Trophoblast cell (in vitro differentiated cells and primary cell): ENCODE measurements at regions not wholly inside any gene's neighbourhood (a gene's known extent, or its start where the extent isn't known, plus 50 kb on each side); places are given as distances from the start of the nearest gene placed in this dataset.

Experiments
- DNase-seq, 2 donors: peaks; one replicate each; pipeline ENCODE4 v3.0.0-alpha.2; 2016
- H2AFZ ChIP-seq: 2 replicates; pipeline ENCODE4 v1.6.1; 2013; ENCODE audit warnings: low read length, moderate library complexity, mild to moderate bottlenecking; ENCODE audit not compliant: insufficient read depth, poor library complexity
- H2AK5ac ChIP-seq: 2 replicates; pipeline ENCODE4 v1.6.1; 2013; ENCODE audit warnings: mild to moderate bottlenecking, low read length
- H2BK120ac ChIP-seq: 2 replicates; pipeline ENCODE4 v1.6.1; 2013; ENCODE audit warnings: low read length, mild to moderate bottlenecking, moderate library complexity; ENCODE audit not compliant: insufficient read depth, poor library complexity
- H2BK12ac ChIP-seq: 2 replicates; pipeline ENCODE4 v1.6.1; 2013; ENCODE audit warnings: mild to moderate bottlenecking, low read length, moderate library complexity
- H2BK5ac ChIP-seq: 2 replicates; pipeline ENCODE4 v1.6.1; 2013; ENCODE audit warnings: low read length, low read depth, moderate library complexity, mild to moderate bottlenecking; ENCODE audit not compliant: poor library complexity
- H3K14ac ChIP-seq: 2 replicates; pipeline ENCODE4 v1.6.1; 2013; ENCODE audit warnings: mild to moderate bottlenecking, low read length
- H3K18ac ChIP-seq: 2 replicates; pipeline ENCODE4 v1.6.1; 2013; ENCODE audit warnings: mild to moderate bottlenecking, low read length
- H3K23ac ChIP-seq: 2 replicates; pipeline ENCODE4 v1.6.1; 2013; ENCODE audit warnings: low read length
- H3K27ac ChIP-seq: 2 replicates; pipeline ENCODE4 v1.5.1; 2013; ENCODE audit warnings: low read depth, mild to moderate bottlenecking, inconsistent platforms, low read length, moderate library complexity
- H3K27me3 ChIP-seq: 2 replicates; pipeline ENCODE4 v1.6.1; 2013; ENCODE audit warnings: inconsistent platforms, mild to moderate bottlenecking, low read length, moderate library complexity; ENCODE audit not compliant: insufficient read depth
- H3K36me3 ChIP-seq, 2 experiments: 1 replicate in 1 of 2; 2 replicates in 1 of 2; pipeline ENCODE4 v1.6.1; 2013; ENCODE audit warnings: low read length in 2 of 2, mild to moderate bottlenecking in 2 of 2, moderate library complexity in 1 of 2; ENCODE audit not compliant: insufficient read depth in 2 of 2, control insufficient read depth in 1 of 2
- H3K4ac ChIP-seq: 2 replicates; pipeline ENCODE4 v1.6.1; 2013; ENCODE audit warnings: low read depth, mild to moderate bottlenecking, low read length, moderate library complexity
- H3K4me1 ChIP-seq, 2 experiments: 1 replicate in 1 of 2; 2 replicates in 1 of 2; pipeline ENCODE4 v1.6.1; 2013; ENCODE audit warnings: low read length in 2 of 2, mild to moderate bottlenecking in 2 of 2, moderate library complexity in 1 of 2; ENCODE audit not compliant: insufficient read depth in 2 of 2, control insufficient read depth in 1 of 2
- H3K4me2 ChIP-seq: 2 replicates; pipeline ENCODE4 v1.6.1; 2013; ENCODE audit warnings: inconsistent platforms, mild to moderate bottlenecking, low read length, moderate library complexity
- H3K4me3 ChIP-seq: 2 replicates; pipeline ENCODE4 v1.5.1; 2013; ENCODE audit warnings: mild to moderate bottlenecking, low read depth, low read length, inconsistent platforms
- H3K79me1 ChIP-seq: one replicate; pipeline ENCODE4 v1.6.1; 2013; ENCODE audit warnings: low read length
- H3K79me2 ChIP-seq: 2 replicates; pipeline ENCODE4 v1.6.1; 2013; ENCODE audit warnings: low read length, mild to moderate bottlenecking; ENCODE audit not compliant: control insufficient read depth, insufficient read depth, poor library complexity
- H3K9ac ChIP-seq: 2 replicates; pipeline ENCODE4 v1.6.1; 2013; ENCODE audit warnings: mild to moderate bottlenecking, low read length
- H3K9me3 ChIP-seq: 2 replicates; pipeline ENCODE4 v1.6.1; 2013; ENCODE audit warnings: low read depth, mild to moderate bottlenecking, control low read depth, inconsistent platforms, low read length; ENCODE audit not compliant: insufficient read depth
- H4K12ac ChIP-seq: 2 replicates; pipeline ENCODE4 v1.6.1; 2013; ENCODE audit warnings: low read depth, mild to moderate bottlenecking, low read length, moderate library complexity
- H4K8ac ChIP-seq: 2 replicates; pipeline ENCODE4 v1.6.1; 2013; ENCODE audit warnings: low read depth, mild to moderate bottlenecking, low read length, moderate library complexity
- H4K91ac ChIP-seq: one replicate; pipeline ENCODE4 v1.6.1; 2013; ENCODE audit warnings: low read depth, mild to moderate bottlenecking, low read length, moderate library complexity
- WGBS: extraction: QIAGEN DNeasy Blood & Tissue Kit; methylation state at CpG from one replicate; pipeline ENCODE4 v1.1.7; 2013; ENCODE audit warnings: missing lambda C conversion rate; ENCODE audit not compliant: insufficient read length, insufficient coverage; ENCODE audit errors: extremely low coverage; 5-methylcytosine and 5-hydroxymethylcytosine counted together

- Histone ChIP-seq H3K79me2 (no peaks in the 10 kb centered on the region), H3K18ac (no peak overlapping the region), H3K27me3 (no peaks in the 10 kb centered on the region), H2AK5ac (no peak overlapping the region), H3K23ac (no peak overlapping the region), H2BK12ac (no peak overlapping the region), H2AFZ (no peak overlapping the region), H3K79me1 (no peaks in the 10 kb centered on the region), H2BK120ac (no peak overlapping the region), H3K4me3 (no peak overlapping the region), H3K4me2 (no peak overlapping the region), H4K91ac (no peak overlapping the region), H3K14ac (no peak overlapping the region), H3K9me3 (peaks cover 2% of the 10 kb centered on the region), H3K27ac (no peak overlapping the region), H2BK5ac (no peak overlapping the region), H3K4me1 (no peaks in the 10 kb centered on the region), H3K36me3 (no peaks in the 10 kb centered on the region), H4K8ac (no peak overlapping the region), H3K9ac (no peak overlapping the region), H4K12ac (no peak overlapping the region), H3K4ac (no peak overlapping the region)
- DNase-seq = no peak
- no CpG with 5 or more reads among the region's 3 CpGs for WGBS
Measured at GRCh38 chr9:12464400-12464799, 228.8 kb upstream of the TYRP1 start.

- H2AFZ ChIP-seq = no peak overlapping the region
- no peak overlapping the region for H3K4ac ChIP-seq
- H3K79me2 ChIP-seq = no peaks in the 10 kb centered on the region
- H3K27me3 ChIP-seq = no peaks in the 10 kb centered on the region
- DNase-seq = peak in 1 of 2 donors; percentile 43
- H3K9me3 ChIP-seq = peaks cover 2% of the 10 kb centered on the region
- H3K14ac ChIP-seq = no peak overlapping the region
- H2BK5ac ChIP-seq = no peak overlapping the region
- no peak overlapping the region for H3K4me2 ChIP-seq
- no peak overlapping the region for H4K91ac ChIP-seq
- no peak overlapping the region for H3K23ac ChIP-seq
- no peak overlapping the region for H3K27ac ChIP-seq
- no peaks in the 10 kb centered on the region for H3K36me3 ChIP-seq
- no peak overlapping the region for H2BK12ac ChIP-seq
- H3K79me1 ChIP-seq = no peaks in the 10 kb centered on the region
- no peak overlapping the region for H3K9ac ChIP-seq
- no peak overlapping the region for H2BK120ac ChIP-seq
- no peaks in the 10 kb centered on the region for H3K4me1 ChIP-seq
- H2AK5ac ChIP-seq = no peak overlapping the region
- H4K8ac ChIP-seq = no peak overlapping the region
- WGBS = no CpG with 5 or more reads among the region's 2 CpGs
- no peak overlapping the region for H3K4me3 ChIP-seq
- H3K18ac ChIP-seq = no peak overlapping the region
- H4K12ac ChIP-seq = no peak overlapping the region
Measured at GRCh38 chr9:12464910-12465512, 228.2 kb upstream of the TYRP1 start.

GRCh38 chr9:12469084-12469483, 224.1 kb upstream of the TYRP1 start:
- H2BK12ac ChIP-seq = no peak overlapping the region
- no peak overlapping the region for H4K8ac ChIP-seq
- no CpG with 5 or more reads among the region's 1 CpG for WGBS
- no peak overlapping the region for H2BK120ac ChIP-seq
- no peak overlapping the region for H2AK5ac ChIP-seq
- no peak overlapping the region for H3K27ac ChIP-seq
- H3K18ac ChIP-seq = no peak overlapping the region
- no peak overlapping the region for H2BK5ac ChIP-seq
- no peak overlapping the region for H3K4ac ChIP-seq
- no peaks in the 10 kb centered on the region for H3K79me2 ChIP-seq
- no peaks in the 10 kb centered on the region for H3K9me3 ChIP-seq
- no peaks in the 10 kb centered on the region for H3K27me3 ChIP-seq
- H3K9ac ChIP-seq = no peak overlapping the region
- H3K23ac ChIP-seq = no peak overlapping the region
- no peak overlapping the region for H4K91ac ChIP-seq
- no peak overlapping the region for H3K4me3 ChIP-seq
- no peaks in the 10 kb centered on the region for H3K79me1 ChIP-seq
- H4K12ac ChIP-seq = no peak overlapping the region
- no peak overlapping the region for H3K4me2 ChIP-seq
- H2AFZ ChIP-seq = no peak overlapping the region
- no peak overlapping the region for H3K14ac ChIP-seq
- H3K4me1 ChIP-seq = no peaks in the 10 kb centered on the region
- no peak for DNase-seq
- H3K36me3 ChIP-seq = no peaks in the 10 kb centered on the region

GRCh38 chr9:12494411-12494810, 198.8 kb upstream of the TYRP1 start:
- H3K9ac ChIP-seq = no peak overlapping the region
- no CpG with 5 or more reads among the region's 1 CpG for WGBS
- H2BK5ac ChIP-seq = no peak overlapping the region
- no peak overlapping the region for H4K12ac ChIP-seq
- H3K23ac ChIP-seq = no peak overlapping the region
- H3K79me2 ChIP-seq = no peaks in the 10 kb centered on the region
- H2AK5ac ChIP-seq = no peak overlapping the region
- no peak overlapping the region for H3K14ac ChIP-seq
- H3K36me3 ChIP-seq = no peaks in the 10 kb centered on the region
- no peak overlapping the region for H3K4me3 ChIP-seq
- no peak overlapping the region for H2BK120ac ChIP-seq
- H2AFZ ChIP-seq = no peak overlapping the region
- no peak overlapping the region for H3K4ac ChIP-seq
- H3K27ac ChIP-seq = peak overlapping the region; percentile 58
- DNase-seq = peak; percentile 15 to 76
- no peak overlapping the region for H2BK12ac ChIP-seq
- no peak overlapping the region for H3K4me2 ChIP-seq
- H3K27me3 ChIP-seq = no peaks in the 10 kb centered on the region
- H3K79me1 ChIP-seq = peaks cover 5% of the 10 kb centered on the region
- H3K9me3 ChIP-seq = no peaks in the 10 kb centered on the region
- no peak overlapping the region for H4K91ac ChIP-seq
- H4K8ac ChIP-seq = no peak overlapping the region
- H3K4me1 ChIP-seq = peaks cover 2 to 5% of the 10 kb centered on the region in 2 experiments
- no peak overlapping the region for H3K18ac ChIP-seq
